ENCODE measurements at regions not wholly inside any gene's neighbourhood (a gene's known extent, or its start where the extent isn't known, plus 50 kb on each side); places are given as distances from the start of the nearest gene placed in this dataset.

DNA sequence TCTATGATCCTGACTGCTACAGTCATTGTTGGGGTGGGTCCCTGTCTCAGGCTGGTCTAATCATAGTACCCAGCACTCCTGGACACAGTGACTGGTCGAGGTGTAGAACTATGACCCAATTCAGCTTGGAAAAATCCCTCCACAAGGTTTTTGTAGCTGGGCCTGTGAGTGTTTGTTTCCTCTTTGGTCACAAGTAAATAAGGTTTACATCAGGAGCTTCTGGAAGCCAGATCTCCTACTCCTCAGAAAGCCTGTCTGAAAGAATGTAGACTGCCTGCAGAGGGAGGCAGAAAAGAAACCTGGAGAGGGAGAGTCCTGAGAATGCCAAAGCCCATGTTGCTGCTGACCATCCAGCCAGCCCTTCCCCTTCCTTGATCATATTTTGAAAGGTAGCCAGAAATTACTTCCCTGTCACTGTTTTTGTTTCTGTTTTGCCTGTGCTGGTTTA is 123.2 kb downstream of the RAP2B start:
- TF ChIP-seq, protein P1, sequence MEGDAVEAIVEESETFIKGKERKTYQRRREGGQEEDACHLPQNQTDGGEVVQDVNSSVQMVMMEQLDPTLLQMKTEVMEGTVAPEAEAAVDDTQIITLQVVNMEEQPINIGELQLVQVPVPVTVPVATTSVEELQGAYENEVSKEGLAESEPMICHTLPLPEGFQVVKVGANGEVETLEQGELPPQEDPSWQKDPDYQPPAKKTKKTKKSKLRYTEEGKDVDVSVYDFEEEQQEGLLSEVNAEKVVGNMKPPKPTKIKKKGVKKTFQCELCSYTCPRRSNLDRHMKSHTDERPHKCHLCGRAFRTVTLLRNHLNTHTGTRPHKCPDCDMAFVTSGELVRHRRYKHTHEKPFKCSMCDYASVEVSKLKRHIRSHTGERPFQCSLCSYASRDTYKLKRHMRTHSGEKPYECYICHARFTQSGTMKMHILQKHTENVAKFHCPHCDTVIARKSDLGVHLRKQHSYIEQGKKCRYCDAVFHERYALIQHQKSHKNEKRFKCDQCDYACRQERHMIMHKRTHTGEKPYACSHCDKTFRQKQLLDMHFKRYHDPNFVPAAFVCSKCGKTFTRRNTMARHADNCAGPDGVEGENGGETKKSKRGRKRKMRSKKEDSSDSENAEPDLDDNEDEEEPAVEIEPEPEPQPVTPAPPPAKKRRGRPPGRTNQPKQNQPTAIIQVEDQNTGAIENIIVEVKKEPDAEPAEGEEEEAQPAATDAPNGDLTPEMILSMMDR (IDR thresholded peaks at IDR 0.05; ENCODE audit: control extremely low read depth, extremely low read depth), result no peak
- Histone ChIP-seq H3K4me1 (ENCODE audit: control insufficient read depth in 5 of 5, insufficient read depth in 5 of 5, low read length in 5 of 5) (peaks cover 2 to 30% (median 16%) of the 10 kb centered on the region in 5 donors), H3K27me3 (ENCODE audit: control insufficient read depth in 3 of 3, insufficient read depth in 3 of 3, low read length in 2 of 3) (no peaks in the 10 kb centered on the region), H3K27ac (ENCODE audit: low read depth in 1 of 2, low read length in 1 of 2) (peak overlapping the region; percentile 29 to 33), H3K4me3 (no peak overlapping the region), H3K9me3 (ENCODE audit: control insufficient read depth in 4 of 4, insufficient read depth in 3 of 4, low read length in 3 of 4) (no peaks in the 10 kb centered on the region), H3K9ac (ENCODE audit: insufficient read depth in 1 of 2, low read length in 2 of 2) (no peak overlapping the region), H3K36me3 (ENCODE audit: control insufficient read depth in 4 of 4, insufficient read depth in 4 of 4, low read length in 4 of 4) (no peaks in the 10 kb centered on the region)
- peak; percentile 63 for ATAC-seq (ENCODE audit: insufficient read depth, low FRiP score)
- WGBS, 2 donors, result 42 to 43% methylated on average over 1 of the region's 1 CpG
- peak; percentile 27 to 65 (median 61) for DNase-seq

DNA sequence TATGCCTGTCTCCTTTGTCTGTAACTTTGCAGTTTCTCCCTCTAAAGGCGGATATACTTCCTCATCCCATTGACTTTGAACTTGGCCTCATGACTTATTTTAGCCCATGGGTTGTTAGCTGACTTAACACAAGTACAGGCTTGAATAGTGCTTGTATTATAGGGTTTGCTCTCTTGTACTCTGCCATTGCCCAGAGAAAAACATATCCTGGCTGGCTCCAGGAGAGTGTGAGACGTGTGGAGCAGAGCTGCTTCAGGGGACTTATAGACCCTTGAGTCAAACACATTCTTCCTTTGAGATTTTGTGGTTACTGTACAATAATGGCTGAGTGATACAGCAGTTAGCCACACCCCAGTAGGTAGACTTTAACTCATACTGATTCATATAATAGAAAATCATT is 124.0 kb downstream of the RAP2B start:
- WGBS, 2 donors, result 72 to 75% methylated on average over 2 of the region's 2 CpGs
- Histone ChIP-seq H3K4me3 (no peak overlapping the region), H3K4me1 (ENCODE audit: control insufficient read depth in 5 of 5, insufficient read depth in 5 of 5, low read length in 5 of 5) (peaks cover 2 to 38% (median 16%) of the 10 kb centered on the region in 5 donors), H3K27me3 (ENCODE audit: control insufficient read depth in 3 of 3, insufficient read depth in 3 of 3, low read length in 2 of 3) (no peaks in the 10 kb centered on the region), H3K27ac (ENCODE audit: low read depth in 1 of 2, low read length in 1 of 2) (no peak overlapping the region), H3K9ac (ENCODE audit: insufficient read depth in 1 of 2, low read length in 2 of 2) (no peak overlapping the region), H3K9me3 (ENCODE audit: control insufficient read depth in 4 of 4, insufficient read depth in 3 of 4, low read length in 3 of 4) (no peaks in the 10 kb centered on the region), H3K36me3 (ENCODE audit: control insufficient read depth in 4 of 4, insufficient read depth in 4 of 4, low read length in 4 of 4) (no peaks in the 10 kb centered on the region)
- ATAC-seq (ENCODE audit: insufficient read depth, low FRiP score) (no peak), DNase-seq (no peak)
- TF ChIP-seq, protein P1 (IDR thresholded peaks at IDR 0.05; ENCODE audit: control extremely low read depth, extremely low read depth), result no peak

DNA sequence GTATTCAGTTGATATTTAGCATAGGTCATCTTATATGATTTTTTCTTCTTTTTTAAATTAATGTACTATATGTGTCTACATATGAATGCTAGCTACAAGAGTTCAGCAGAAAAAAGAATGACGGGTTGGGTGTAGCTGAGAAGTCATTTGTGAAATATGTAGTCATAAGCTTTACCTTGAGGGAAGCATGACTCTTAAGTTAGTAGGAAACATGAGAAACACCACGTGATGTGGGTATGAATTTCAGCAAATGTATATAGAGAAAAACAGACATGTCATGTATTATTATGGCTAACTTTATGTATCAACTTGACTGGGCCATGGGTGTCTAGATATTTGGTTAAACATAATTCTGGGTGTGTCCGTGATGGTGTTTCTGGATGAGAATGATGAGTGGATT is 125.0 kb downstream of the RAP2B start:
- Histone ChIP-seq H3K4me3 (no peak overlapping the region), H3K27ac (ENCODE audit: low read depth in 1 of 2, low read length in 1 of 2) (no peak overlapping the region), H3K36me3 (ENCODE audit: control insufficient read depth in 4 of 4, insufficient read depth in 4 of 4, low read length in 4 of 4) (no peaks in the 10 kb centered on the region), H3K9ac (ENCODE audit: insufficient read depth in 1 of 2, low read length in 2 of 2) (no peak overlapping the region), H3K9me3 (ENCODE audit: control insufficient read depth in 4 of 4, insufficient read depth in 3 of 4, low read length in 3 of 4) (no peaks in the 10 kb centered on the region), H3K27me3 (ENCODE audit: control insufficient read depth in 3 of 3, insufficient read depth in 3 of 3, low read length in 2 of 3) (no peaks in the 10 kb centered on the region), H3K4me1 (ENCODE audit: control insufficient read depth in 5 of 5, insufficient read depth in 5 of 5, low read length in 5 of 5) (peaks cover 4 to 41% (median 16%) of the 10 kb centered on the region in 5 donors)
- no peak for DNase-seq
- TF ChIP-seq, protein P1 (IDR thresholded peaks at IDR 0.05; ENCODE audit: control extremely low read depth, extremely low read depth), result no peak
- WGBS, 2 donors, result 96 to 97% methylated on average over 3 of the region's 3 CpGs
- no peak for ATAC-seq (ENCODE audit: insufficient read depth, low FRiP score)

DNA sequence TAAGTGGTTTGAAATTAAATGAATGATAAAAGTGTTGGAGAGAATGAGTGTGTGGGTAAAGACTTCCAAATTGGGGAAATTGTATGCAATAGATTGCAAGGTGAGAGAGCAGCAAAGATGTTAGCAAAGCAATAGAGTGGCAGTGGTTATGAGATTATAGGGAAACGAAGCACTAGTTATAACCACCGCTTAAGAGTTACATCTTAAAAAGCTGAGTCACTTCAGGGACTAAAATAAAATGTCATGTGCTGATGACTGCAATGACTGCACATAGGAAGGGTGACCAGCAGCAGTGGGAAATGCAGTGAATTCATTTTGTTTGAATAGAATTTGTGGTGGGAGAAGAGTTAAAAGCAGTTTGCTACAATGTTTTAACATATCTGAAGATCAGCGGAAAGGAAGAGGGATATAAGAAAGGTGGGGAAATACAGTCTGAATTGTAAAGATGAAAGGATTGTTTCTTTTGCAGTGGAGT is 127.3 kb downstream of the RAP2B start:
- no peaks in the 10 kb centered on the region for H3K27me3 ChIP-seq (ENCODE audit: control insufficient read depth in 3 of 3, insufficient read depth in 3 of 3, low read length in 2 of 3)
- H3K27ac ChIP-seq (ENCODE audit: low read depth in 1 of 2, low read length in 1 of 2), result no peak overlapping the region
- no peak for DNase-seq
- TF ChIP-seq, protein P1 (IDR thresholded peaks at IDR 0.05; ENCODE audit: control extremely low read depth, extremely low read depth), result no peak
- no peak overlapping the region for H3K4me3 ChIP-seq
- H3K9me3 ChIP-seq (ENCODE audit: control insufficient read depth in 4 of 4, insufficient read depth in 3 of 4, low read length in 3 of 4), result no peaks in the 10 kb centered on the region
- no peak overlapping the region for H3K9ac ChIP-seq (ENCODE audit: insufficient read depth in 1 of 2, low read length in 2 of 2)
- no peak for ATAC-seq (ENCODE audit: insufficient read depth, low FRiP score)
- WGBS, 2 donors, result 37 to 70% methylated on average over 3 of the region's 3 CpGs
- peaks cover 2 to 41% (median 11%) of the 10 kb centered on the region in 5 donors for H3K4me1 ChIP-seq (ENCODE audit: control insufficient read depth in 5 of 5, insufficient read depth in 5 of 5, low read length in 5 of 5)
- no peaks in the 10 kb centered on the region for H3K36me3 ChIP-seq (ENCODE audit: control insufficient read depth in 4 of 4, insufficient read depth in 4 of 4, low read length in 4 of 4)

Measured in lung (tissue), 11 donors.